ENCODE measurements at regions not wholly inside any gene's neighbourhood (a gene's known extent, or its start where the extent isn't known, plus 50 kb on each side); places are given as distances from the start of the nearest gene placed in this dataset.

DNA sequence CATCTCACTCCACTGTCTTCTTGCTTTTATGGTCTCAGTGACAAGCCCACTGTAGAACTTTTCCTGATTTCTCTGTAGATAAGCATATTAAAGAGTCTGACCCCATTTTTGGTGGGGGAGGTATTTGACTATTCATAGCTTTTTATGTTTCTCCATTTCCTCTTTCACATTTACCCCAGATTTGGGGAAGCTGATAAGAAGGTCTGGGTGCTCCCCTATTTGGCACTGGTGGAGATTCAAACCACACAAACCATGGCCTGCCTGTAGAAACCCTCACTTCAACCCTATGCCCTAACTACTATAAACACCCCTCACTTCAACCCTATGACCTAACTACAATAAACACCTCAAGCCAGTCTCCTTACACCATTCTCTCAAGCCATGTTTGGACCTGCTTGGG is 196.2 kb upstream of the SYNDIG1 start:
- TF ChIP-seq, protein P1, sequence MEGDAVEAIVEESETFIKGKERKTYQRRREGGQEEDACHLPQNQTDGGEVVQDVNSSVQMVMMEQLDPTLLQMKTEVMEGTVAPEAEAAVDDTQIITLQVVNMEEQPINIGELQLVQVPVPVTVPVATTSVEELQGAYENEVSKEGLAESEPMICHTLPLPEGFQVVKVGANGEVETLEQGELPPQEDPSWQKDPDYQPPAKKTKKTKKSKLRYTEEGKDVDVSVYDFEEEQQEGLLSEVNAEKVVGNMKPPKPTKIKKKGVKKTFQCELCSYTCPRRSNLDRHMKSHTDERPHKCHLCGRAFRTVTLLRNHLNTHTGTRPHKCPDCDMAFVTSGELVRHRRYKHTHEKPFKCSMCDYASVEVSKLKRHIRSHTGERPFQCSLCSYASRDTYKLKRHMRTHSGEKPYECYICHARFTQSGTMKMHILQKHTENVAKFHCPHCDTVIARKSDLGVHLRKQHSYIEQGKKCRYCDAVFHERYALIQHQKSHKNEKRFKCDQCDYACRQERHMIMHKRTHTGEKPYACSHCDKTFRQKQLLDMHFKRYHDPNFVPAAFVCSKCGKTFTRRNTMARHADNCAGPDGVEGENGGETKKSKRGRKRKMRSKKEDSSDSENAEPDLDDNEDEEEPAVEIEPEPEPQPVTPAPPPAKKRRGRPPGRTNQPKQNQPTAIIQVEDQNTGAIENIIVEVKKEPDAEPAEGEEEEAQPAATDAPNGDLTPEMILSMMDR (IDR thresholded peaks at IDR 0.05), result no peak
- TF ChIP-seq POLR2A (IDR thresholded peaks at IDR 0.05) (no peak), POLR2AphosphoS5 (IDR thresholded peaks at IDR 0.05) (no peak)

All from sigmoid colon (tissue), 4 donors.